Putamen (tissue), 1 donor: ENCODE measurements at regions not wholly inside any gene's neighbourhood (a gene's known extent, or its start where the extent isn't known, plus 50 kb on each side); places are given as distances from the start of the nearest gene placed in this dataset.
A peak's percentile ranks its signal among the peaks of the same experiment; 100 is the strongest.
"Not testable (repeated sequence)": the region's sequence is repeated elsewhere in the genome, so short reads cannot be mapped to it uniquely, and the experiment has no call there.

ENCODE experiments used
- DNase-seq: peaks from one replicate; pipeline ENCODE4 v3.0.0-alpha.2; 2016; ENCODE audit warnings: low spot score

GRCh38 chr13:86253497-86253896 is 454.3 kb upstream of the SLITRK6 start:
- not testable (repeated sequence) for DNase-seq

GRCh38 chr13:86255820-86256219 is 456.6 kb upstream of the SLITRK6 start:
- not testable (repeated sequence) for DNase-seq

GRCh38 chr13:86269511-86269910 is 470.3 kb upstream of the SLITRK6 start:
- no peak for DNase-seq

GRCh38 chr13:86282442-86282841 is 483.2 kb upstream of the SLITRK6 start:
- no peak for DNase-seq

GRCh38 chr13:86283031-86283430 is 483.8 kb upstream of the SLITRK6 start:
- DNase-seq: no peak

GRCh38 chr13:86298725-86299124 is 499.5 kb upstream of the SLITRK6 start:
- no peak for DNase-seq

- DNase-seq: no peak
Observed at GRCh38 chr13:86299128-86299527, 499.9 kb upstream of the SLITRK6 start.

GRCh38 chr13:86309881-86310280 is 510.7 kb upstream of the SLITRK6 start:
- no peak for DNase-seq

GRCh38 chr13:86313421-86313820 is 514.2 kb upstream of the SLITRK6 start:
- DNase-seq: peak; percentile 3

GRCh38 chr13:86318450-86318849 is 519.2 kb upstream of the SLITRK6 start:
- DNase-seq: no peak

GRCh38 chr13:86324191-86324590 is 525.0 kb upstream of the SLITRK6 start:
- DNase-seq: no peak

GRCh38 chr13:86355301-86355700 is 556.1 kb upstream of the SLITRK6 start:
- no peak for DNase-seq

- DNase-seq: no peak
Observed at GRCh38 chr13:86357106-86357505, 557.9 kb upstream of the SLITRK6 start.

GRCh38 chr13:86363749-86364148 is 564.5 kb upstream of the SLITRK6 start:
- DNase-seq: not testable (repeated sequence)

- no peak for DNase-seq
Observed at GRCh38 chr13:86368924-86369323, 569.7 kb upstream of the SLITRK6 start.

- no peak for DNase-seq
Observed at GRCh38 chr13:86377451-86377850, 578.2 kb upstream of the SLITRK6 start.

GRCh38 chr13:86378628-86379027 is 579.4 kb upstream of the SLITRK6 start:
- no peak for DNase-seq

GRCh38 chr13:86383151-86383550 is 583.9 kb upstream of the SLITRK6 start:
- DNase-seq: no peak

GRCh38 chr13:86383561-86383960 is 584.3 kb upstream of the SLITRK6 start:
- no peak for DNase-seq

- DNase-seq: no peak
Observed at GRCh38 chr13:86397635-86398034, 598.4 kb upstream of the SLITRK6 start.

GRCh38 chr13:86399572-86399971 is 600.4 kb upstream of the SLITRK6 start:
- DNase-seq: no peak

- DNase-seq: no peak
Observed at GRCh38 chr13:86402500-86402899, 603.3 kb upstream of the SLITRK6 start.

GRCh38 chr13:86403181-86403580 is 604.0 kb upstream of the SLITRK6 start:
- peak; percentile 11 for DNase-seq

- DNase-seq: no peak
Observed at GRCh38 chr13:86409466-86410241, 610.4 kb upstream of the SLITRK6 start.
